IgD-negative memory B cell (primary cell): ENCODE measurements at regions not wholly inside any gene's neighbourhood (a gene's known extent, or its start where the extent isn't known, plus 50 kb on each side); places are given as distances from the start of the nearest gene placed in this dataset.

Experiments
- H3K27ac Mint-ChIP-seq, 3 donors: one replicate each; pipeline ENCODE4 v1.8.0; 2020 to 2022; ENCODE audit warnings: mild to moderate bottlenecking in 3 of 3, mixed read lengths in 3 of 3, moderate library complexity in 1 of 3
- H3K27me3 Mint-ChIP-seq: one replicate; pipeline ENCODE4 v1.8.0; 2021; ENCODE audit warnings: mixed read lengths
- H3K36me3 Mint-ChIP-seq: one replicate; pipeline ENCODE4 v1.8.0; 2020; ENCODE audit warnings: mild to moderate bottlenecking, mixed read lengths
- H3K4me1 Mint-ChIP-seq, 3 donors: one replicate each; pipeline ENCODE4 v1.8.0; 2020 to 2022; ENCODE audit warnings: mixed read lengths in 3 of 3, mild to moderate bottlenecking in 1 of 3
- H3K4me3 Mint-ChIP-seq, 4 donors: one replicate each; pipeline ENCODE4 v1.8.0; 2020 to 2022; ENCODE audit warnings: mild to moderate bottlenecking in 4 of 4, mixed read lengths in 4 of 4, moderate library complexity in 3 of 4
- H3K9me3 Mint-ChIP-seq, 3 donors: one replicate each; pipeline ENCODE4 v1.8.0; 2020 to 2021; ENCODE audit warnings: mixed read lengths in 3 of 3, mild to moderate bottlenecking in 1 of 3

GRCh38 chr13:67742478-67742877, 512.3 kb upstream of the PCDH9 start:
- Mint-ChIP-seq H3K9me3 (peaks cover 0 to 3% (median 2%) of the 10 kb centered on the region in 3 donors), H3K36me3 (no peaks in the 10 kb centered on the region), H3K4me3 (no peak overlapping the region), H3K27me3 (no peaks in the 10 kb centered on the region), H3K4me1 (no peaks in the 10 kb centered on the region), H3K27ac (no peak overlapping the region)

DNA sequence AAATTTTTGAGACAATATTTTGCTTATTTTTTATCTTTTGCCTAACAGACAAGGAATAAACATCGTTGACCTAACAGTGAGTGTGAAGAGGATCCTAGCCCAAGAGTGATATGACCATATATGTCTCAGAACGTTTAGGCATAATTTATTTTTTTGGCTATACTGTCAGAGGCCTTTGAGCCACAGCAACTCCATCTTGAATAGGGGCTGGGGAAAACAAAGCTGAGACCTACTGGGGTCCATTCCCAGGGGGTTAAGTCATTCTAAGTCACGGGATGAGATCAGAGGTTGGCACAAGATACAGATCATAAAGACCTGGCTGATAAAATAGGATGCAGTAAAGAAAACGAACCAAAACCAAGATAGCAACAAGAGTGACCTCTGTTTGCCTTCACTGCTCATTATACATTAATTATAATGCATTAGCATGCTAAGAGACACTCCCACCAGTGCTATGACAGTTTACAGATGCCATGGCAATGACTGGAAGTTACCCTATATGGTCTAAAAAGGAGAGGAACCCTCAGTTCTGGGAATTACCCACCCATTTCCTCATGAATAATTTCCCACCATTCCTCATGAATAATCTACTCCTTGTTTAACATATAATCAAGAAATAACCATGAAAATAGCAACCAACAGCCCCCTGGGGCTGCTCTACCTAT, 510.9 kb upstream of the PCDH9 start:
- Mint-ChIP-seq H3K27ac (no peak overlapping the region), H3K4me3 (no peak overlapping the region)

DNA sequence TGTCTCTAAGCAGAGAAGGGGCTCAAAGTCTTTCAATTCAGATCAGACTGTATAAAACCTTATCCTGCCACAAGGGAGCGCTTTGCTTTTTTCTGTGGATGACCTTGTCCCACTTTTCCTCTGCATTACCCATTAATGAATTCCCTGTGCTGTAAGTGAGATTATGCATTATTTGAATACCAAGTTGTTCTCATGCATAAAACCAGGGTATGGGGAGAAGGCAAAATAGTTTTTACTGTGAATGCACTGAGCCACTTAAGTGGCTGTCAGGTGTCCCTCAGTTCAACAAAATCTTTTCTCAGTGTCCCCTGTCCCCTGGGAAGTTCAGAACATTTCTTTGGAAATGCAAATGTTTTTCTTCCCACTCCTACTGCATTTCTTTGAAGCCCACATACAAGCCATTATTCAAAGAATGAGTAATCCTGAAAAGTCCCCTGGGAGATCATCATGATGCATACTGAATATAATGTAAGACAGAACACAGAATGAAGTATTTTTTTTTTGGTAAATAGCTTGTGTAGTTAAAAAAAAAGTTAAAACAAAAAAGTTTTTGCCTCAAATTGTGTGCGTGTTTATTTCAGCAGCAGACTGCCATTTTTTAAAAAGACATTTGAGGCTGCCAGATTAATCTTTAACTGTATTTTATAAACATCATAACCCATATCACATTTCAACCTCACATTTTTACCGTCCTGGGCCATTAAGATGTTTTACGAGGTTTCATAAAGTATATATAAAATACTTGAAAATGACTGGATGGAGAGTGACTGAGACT, 506.7 kb upstream of the PCDH9 start:
- peaks cover 0 to 3% (median 2%) of the 10 kb centered on the region in 3 donors for H3K9me3 Mint-ChIP-seq
- no peaks in the 10 kb centered on the region for H3K36me3 Mint-ChIP-seq
- H3K27me3 Mint-ChIP-seq = no peaks in the 10 kb centered on the region
- H3K4me3 Mint-ChIP-seq = no peak overlapping the region
- no peak overlapping the region for H3K27ac Mint-ChIP-seq
- H3K4me1 Mint-ChIP-seq = peaks cover 0 to 1% (median 0%) of the 10 kb centered on the region in 3 donors

More for the DNA sequence above, 510.9 kb upstream of the PCDH9 start:
- Mint-ChIP-seq H3K27me3 (no peaks in the 10 kb centered on the region), H3K9me3 (peaks cover 0 to 3% (median 2%) of the 10 kb centered on the region in 3 donors), H3K4me1 (no peaks in the 10 kb centered on the region), H3K36me3 (no peaks in the 10 kb centered on the region)

DNA sequence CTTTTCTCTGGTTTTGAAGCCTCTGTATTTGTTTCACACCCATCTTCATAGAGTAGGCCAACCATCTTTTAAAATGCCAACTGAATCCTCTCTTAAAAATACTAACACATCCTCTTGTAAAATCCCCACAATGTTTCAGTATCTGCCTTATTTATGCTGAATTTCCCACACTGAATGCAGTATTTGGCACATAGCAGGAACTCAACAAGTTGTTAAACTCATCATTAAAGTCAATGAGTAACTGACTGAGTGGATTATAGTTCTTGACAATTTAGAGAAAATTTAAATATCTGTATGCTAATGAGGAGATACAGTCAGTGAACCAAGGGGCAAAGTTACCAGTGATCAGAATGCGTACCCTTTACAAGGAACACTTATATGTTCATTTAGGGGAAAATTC, 505.5 kb upstream of the PCDH9 start:
- H3K9me3 Mint-ChIP-seq = peaks cover 0 to 4% (median 3%) of the 10 kb centered on the region in 3 donors
- H3K36me3 Mint-ChIP-seq = no peaks in the 10 kb centered on the region
- no peaks in the 10 kb centered on the region for H3K27me3 Mint-ChIP-seq
- H3K4me1 Mint-ChIP-seq = peaks cover 0 to 1% (median 0%) of the 10 kb centered on the region in 3 donors
- no peak overlapping the region for H3K4me3 Mint-ChIP-seq
- no peak overlapping the region for H3K27ac Mint-ChIP-seq

DNA sequence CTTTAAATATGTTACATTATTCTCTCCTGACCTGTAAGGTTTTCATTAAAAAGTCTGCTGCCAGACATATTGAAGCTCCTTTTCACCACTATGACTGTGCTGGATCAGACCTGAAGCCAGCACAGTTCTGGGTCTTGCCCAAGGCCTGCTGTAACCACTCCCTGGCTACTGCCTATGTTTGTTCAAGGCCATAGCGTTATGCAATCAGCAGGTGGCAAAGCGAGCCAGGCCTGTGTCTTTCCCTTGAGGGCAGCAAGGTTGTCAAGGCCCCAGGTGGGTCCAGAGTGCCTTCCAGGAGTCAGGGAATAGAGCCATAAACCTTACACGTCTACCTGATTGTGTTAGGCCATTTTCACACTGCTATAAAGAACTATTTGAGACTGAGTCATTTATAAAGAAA, 496.8 kb upstream of the PCDH9 start:
- peaks cover 5 to 34% (median 7%) of the 10 kb centered on the region in 3 donors for H3K9me3 Mint-ChIP-seq
- no peak overlapping the region for H3K4me3 Mint-ChIP-seq
- H3K36me3 Mint-ChIP-seq = no peaks in the 10 kb centered on the region
- H3K27me3 Mint-ChIP-seq = no peaks in the 10 kb centered on the region
- no peak overlapping the region for H3K27ac Mint-ChIP-seq
- no peaks in the 10 kb centered on the region for H3K4me1 Mint-ChIP-seq

GRCh38 chr13:67725999-67726398, 495.9 kb upstream of the PCDH9 start:
- Mint-ChIP-seq H3K9me3 (peaks cover 5 to 34% (median 5%) of the 10 kb centered on the region in 3 donors), H3K4me3 (no peak overlapping the region), H3K36me3 (no peaks in the 10 kb centered on the region), H3K4me1 (no peaks in the 10 kb centered on the region), H3K27me3 (no peaks in the 10 kb centered on the region), H3K27ac (no peak overlapping the region)

DNA sequence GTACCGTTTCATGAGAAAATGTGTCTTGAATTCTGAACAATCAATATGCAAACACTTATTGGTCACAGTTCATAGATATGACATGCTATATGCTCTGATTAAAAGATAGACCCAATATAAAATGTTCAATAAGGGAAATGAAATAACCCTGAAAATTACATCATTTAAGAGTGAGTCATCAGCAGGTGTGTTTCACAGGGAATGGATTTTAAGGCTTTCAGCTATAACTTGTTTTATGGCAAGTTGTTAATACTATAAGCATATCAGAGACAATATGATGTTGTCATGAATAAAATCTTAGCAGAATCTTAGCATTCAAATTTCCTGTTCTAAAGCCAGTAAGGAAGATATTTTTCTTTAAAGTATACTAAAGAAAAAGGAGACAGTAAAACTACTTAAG, 483.4 kb upstream of the PCDH9 start:
- H3K4me1 Mint-ChIP-seq = no peaks in the 10 kb centered on the region

DNA sequence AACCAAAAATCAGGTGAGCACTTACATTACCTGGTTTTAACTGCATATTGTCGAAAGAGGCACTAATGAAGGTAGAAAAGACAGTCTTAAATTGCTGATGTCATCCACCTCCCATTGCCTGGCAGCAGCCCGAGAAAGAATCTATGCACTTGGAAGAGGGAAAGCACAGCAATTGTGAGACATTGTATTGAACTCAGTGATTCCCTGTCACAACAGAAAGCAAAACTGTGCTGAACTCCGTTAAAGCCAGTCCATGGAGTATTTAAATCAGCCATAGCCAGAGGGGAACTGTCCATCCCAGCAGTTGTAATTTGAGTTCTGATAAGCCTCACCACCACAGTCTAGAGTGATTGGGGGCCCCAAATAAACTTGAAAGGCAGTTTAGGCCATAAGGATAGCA, 466.6 kb upstream of the PCDH9 start:
- H3K4me1 Mint-ChIP-seq = no peaks in the 10 kb centered on the region
- H3K27me3 Mint-ChIP-seq = no peaks in the 10 kb centered on the region
- no peaks in the 10 kb centered on the region for H3K36me3 Mint-ChIP-seq
- H3K27ac Mint-ChIP-seq = no peak overlapping the region
- H3K9me3 Mint-ChIP-seq = peaks cover 4 to 12% (median 5%) of the 10 kb centered on the region in 3 donors
- H3K4me3 Mint-ChIP-seq = no peak overlapping the region

More for the DNA sequence above, 483.4 kb upstream of the PCDH9 start:
- Mint-ChIP-seq H3K27me3 (no peaks in the 10 kb centered on the region), H3K4me3 (no peak overlapping the region), H3K27ac (no peak overlapping the region), H3K9me3 (peaks cover 0 to 7% (median 0%) of the 10 kb centered on the region in 3 donors), H3K36me3 (no peaks in the 10 kb centered on the region)

- Mint-ChIP-seq H3K27me3 (no peaks in the 10 kb centered on the region), H3K27ac (no peak overlapping the region), H3K9me3 (peaks cover 0 to 4% (median 3%) of the 10 kb centered on the region in 3 donors), H3K4me3 (no peak overlapping the region), H3K36me3 (no peaks in the 10 kb centered on the region), H3K4me1 (no peaks in the 10 kb centered on the region)
Observed at GRCh38 chr13:67664502-67664901, 434.4 kb upstream of the PCDH9 start.

DNA sequence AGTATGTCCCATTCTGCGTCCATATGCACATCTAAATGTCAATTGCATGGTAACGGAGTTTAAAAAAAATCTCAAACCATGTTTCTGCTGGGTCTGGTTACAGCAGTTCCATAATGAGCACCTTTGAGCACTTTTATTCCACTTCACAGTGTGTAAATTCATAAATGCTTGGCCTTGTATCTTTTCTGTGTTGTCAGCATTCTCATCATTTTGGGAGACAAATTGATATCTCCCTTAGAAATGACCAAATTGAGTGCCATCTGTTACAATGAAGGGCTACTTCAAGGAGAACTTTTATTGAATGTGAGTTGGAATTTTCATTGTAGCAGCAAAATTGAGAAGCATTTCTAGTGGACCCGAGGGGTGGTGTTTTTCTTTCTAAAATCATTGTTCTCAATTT, 432.9 kb upstream of the PCDH9 start:
- Mint-ChIP-seq H3K27ac (no peak overlapping the region), H3K4me1 (no peaks in the 10 kb centered on the region), H3K27me3 (no peaks in the 10 kb centered on the region), H3K4me3 (no peak overlapping the region), H3K9me3 (peaks cover 0 to 3% (median 0%) of the 10 kb centered on the region in 3 donors), H3K36me3 (no peaks in the 10 kb centered on the region)

DNA sequence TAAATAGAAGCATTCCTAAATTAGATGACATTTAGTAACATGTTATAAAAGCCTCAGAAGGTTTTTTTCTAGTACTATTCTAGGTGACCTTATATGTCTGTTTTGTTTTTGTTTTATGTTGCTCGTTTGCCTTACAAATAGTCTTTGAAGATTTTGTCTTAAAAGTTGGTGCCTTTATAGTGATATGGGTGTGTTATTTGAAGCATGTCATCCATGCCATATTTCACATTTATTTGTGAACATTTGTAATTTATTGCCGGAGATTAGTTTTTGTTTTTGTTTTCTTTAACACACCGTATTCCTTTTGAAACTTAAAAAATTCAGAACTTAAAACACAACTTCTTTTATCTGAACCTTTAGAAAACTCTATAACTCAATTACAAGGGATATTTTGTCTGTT, 422.8 kb upstream of the PCDH9 start:
- Mint-ChIP-seq H3K9me3 (peaks cover 0 to 5% (median 2%) of the 10 kb centered on the region in 3 donors), H3K4me3 (no peak overlapping the region), H3K36me3 (no peaks in the 10 kb centered on the region), H3K27me3 (no peaks in the 10 kb centered on the region), H3K4me1 (no peaks in the 10 kb centered on the region), H3K27ac (no peak overlapping the region)

- Mint-ChIP-seq H3K36me3 (no peaks in the 10 kb centered on the region), H3K27me3 (no peaks in the 10 kb centered on the region), H3K9me3 (peaks cover 0 to 8% (median 2%) of the 10 kb centered on the region in 3 donors), H3K4me3 (no peak overlapping the region), H3K4me1 (no peaks in the 10 kb centered on the region), H3K27ac (no peak overlapping the region)
Observed at GRCh38 chr13:67651908-67652465, 421.9 kb upstream of the PCDH9 start.

DNA sequence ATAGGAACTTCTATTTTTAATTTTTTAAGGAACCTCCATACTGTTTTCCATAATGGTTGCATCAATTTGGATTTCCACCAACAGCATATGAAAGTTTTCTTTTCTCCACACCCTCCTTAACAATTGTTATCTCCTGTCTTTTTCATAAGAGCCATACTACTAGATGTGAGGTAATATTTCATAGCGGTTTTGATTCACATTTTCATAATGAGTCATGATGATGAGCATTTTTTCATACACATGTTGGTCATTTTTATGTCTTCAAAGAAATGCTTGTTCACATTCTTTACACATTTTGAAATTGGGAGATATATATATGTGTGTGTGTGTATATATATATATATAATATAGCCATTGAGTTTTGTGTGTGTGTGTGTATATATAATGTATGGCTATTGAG, 420.3 kb upstream of the PCDH9 start:
- Mint-ChIP-seq H3K27ac (no peak overlapping the region), H3K36me3 (no peaks in the 10 kb centered on the region), H3K27me3 (no peaks in the 10 kb centered on the region), H3K4me3 (no peak overlapping the region), H3K4me1 (no peaks in the 10 kb centered on the region), H3K9me3 (peaks cover 2 to 8% (median 3%) of the 10 kb centered on the region in 3 donors)

DNA sequence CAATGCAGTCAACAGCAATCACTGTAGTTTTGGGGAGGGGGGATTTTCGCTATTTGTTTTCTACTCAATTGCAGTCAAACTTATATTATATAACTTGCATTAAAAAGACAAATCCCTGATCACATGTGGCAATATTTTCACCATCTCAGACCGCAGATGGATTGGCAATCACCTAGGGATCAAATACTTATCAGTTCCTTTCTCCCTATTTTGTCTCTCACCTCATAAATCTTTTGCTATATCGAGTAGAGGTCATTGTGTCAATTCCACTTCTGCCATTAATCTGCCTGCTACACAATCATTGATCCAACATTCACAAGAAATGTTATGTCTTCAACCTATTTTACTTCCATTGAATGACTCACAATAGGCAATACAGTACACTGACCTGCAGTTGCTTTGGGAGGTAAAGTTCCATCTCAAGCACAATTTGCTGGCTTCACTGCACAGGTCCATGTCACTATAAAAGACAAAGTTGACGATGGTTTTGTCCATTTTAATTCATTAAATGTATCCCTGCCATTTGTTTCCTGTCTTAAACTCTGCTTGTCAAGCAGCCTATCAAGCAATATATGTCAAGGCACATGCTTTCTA, 415.8 kb upstream of the PCDH9 start:
- no peaks in the 10 kb centered on the region for H3K4me1 Mint-ChIP-seq
- H3K36me3 Mint-ChIP-seq = no peaks in the 10 kb centered on the region
- H3K27ac Mint-ChIP-seq = no peak overlapping the region
- H3K9me3 Mint-ChIP-seq = peaks cover 0 to 9% (median 4%) of the 10 kb centered on the region in 3 donors
- H3K27me3 Mint-ChIP-seq = no peaks in the 10 kb centered on the region
- H3K4me3 Mint-ChIP-seq = no peak overlapping the region

GRCh38 chr13:67643516-67644055, 413.4 kb upstream of the PCDH9 start:
- Mint-ChIP-seq H3K4me1 (no peaks in the 10 kb centered on the region), H3K36me3 (no peaks in the 10 kb centered on the region), H3K9me3 (peaks cover 0 to 13% (median 9%) of the 10 kb centered on the region in 3 donors), H3K27ac (no peak overlapping the region), H3K27me3 (no peaks in the 10 kb centered on the region), H3K4me3 (no peak overlapping the region)
